SK-N-SH (cell line): ENCODE measurements at regions not wholly inside any gene's neighbourhood (a gene's known extent, or its start where the extent isn't known, plus 50 kb on each side); places are given as distances from the start of the nearest gene placed in this dataset.
A peak's percentile ranks its signal among the peaks of the same experiment; 100 is the strongest.

Experiments used
- CTCF ChIA-PET: fragments of 300-600, 350-600 bp; formaldehyde crosslinking; extraction: SDS; loops from one replicate; lab custom pipeline; 2021; lab: Yijun Ruan, JAX
- POLR2A ChIA-PET: fragments of 350-600 bp; sonication (Branson Sonifier 250); formaldehyde crosslinking; extraction: SDS; loops from one replicate; lab custom pipeline; 2020; ENCODE audit warnings: antibody characterized with exemption, inconsistent platforms; lab: Yijun Ruan, JAX
- DNase-seq: peaks from one replicate; pipeline ENCODE4 v3.0.0; 2012
- H2AFZ ChIP-seq: fragments of 200-600 bp; sonication (generic); 2 replicates; pipeline ENCODE4 v1.8.1; 2016; ENCODE audit warnings: antibody characterized with exemption, mild to moderate bottlenecking, low read depth
- H3F3A ChIP-seq: fragments of 200-600 bp; sonication (generic); replicated peaks from 2 replicates; pipeline ENCODE3; 2016; ENCODE audit warnings: antibody characterized with exemption, mild to moderate bottlenecking; ENCODE audit not compliant: insufficient read depth
- H3K27ac ChIP-seq, 2 experiments: fragments of 200-500 bp in 1 of 2; fragments of 200-600 bp in 1 of 2; sonication (Bioruptor generic) in 1 of 2; sonication (generic), shearing (Covaris generic) in 1 of 2; 2 replicates each; pipeline versions ENCODE4 v1.5.1 to v1.6.1; 2014 to 2016; ENCODE audit warnings: low read depth in 2 of 2, inconsistent platforms in 1 of 2, low read length in 1 of 2, mild to moderate bottlenecking in 1 of 2, mixed read lengths in 1 of 2
- H3K27me3 ChIP-seq: fragments of 200-600 bp; sonication (generic), shearing (Covaris generic); 2 replicates; pipeline ENCODE4 v1.6.1; 2016; ENCODE audit warnings: mixed run types; ENCODE audit not compliant: insufficient read depth
- H3K36me3 ChIP-seq, 2 experiments: fragments of 200-500 bp in 1 of 2; fragments of 200-600 bp in 1 of 2; sonication (Bioruptor generic) in 1 of 2; sonication (generic) in 1 of 2; replicated peaks in 1 of 2; 2 replicates each; pipeline versions ENCODE3 to v1.5.1; 2014 to 2016; ENCODE audit warnings: low read length in 1 of 2, mild to moderate bottlenecking in 1 of 2; ENCODE audit not compliant: insufficient read depth in 2 of 2, control insufficient read depth in 1 of 2
- H3K4me1 ChIP-seq, 2 experiments: fragments of 200-500 bp in 1 of 2; fragments of 200-600 bp in 1 of 2; sonication (Bioruptor generic) in 1 of 2; sonication (generic), shearing (Covaris generic) in 1 of 2; 2 replicates each; pipeline versions ENCODE4 v1.5.1 to v1.6.1; 2014 to 2016; ENCODE audit warnings: low read depth in 1 of 2, low read length in 1 of 2, mixed run types in 1 of 2; ENCODE audit not compliant: insufficient read depth in 2 of 2, control insufficient read depth in 1 of 2
- H3K4me2 ChIP-seq: fragments of 200-600 bp; sonication (generic), shearing (Covaris generic); 2 replicates; pipeline ENCODE4 v1.6.1; 2017; ENCODE audit warnings: mixed run types
- H3K4me3 ChIP-seq, 2 experiments: fragments of 200-500 bp in 1 of 2; fragments of 200-600 bp in 1 of 2; sonication (Bioruptor generic) in 1 of 2; sonication (generic), shearing (Covaris generic) in 1 of 2; 2 replicates each; pipeline versions ENCODE4 v1.5.1 to v1.8.1; 2014 to 2016; ENCODE audit warnings: low read depth in 2 of 2, inconsistent platforms in 1 of 2, low read length in 1 of 2, mild to moderate bottlenecking in 1 of 2, mixed read lengths in 1 of 2, moderate library complexity in 1 of 2
- H3K79me2 ChIP-seq: fragments of 200-600 bp; sonication (generic); 2 replicates; pipeline ENCODE4 v1.8.1; 2017; ENCODE audit warnings: mild to moderate bottlenecking; ENCODE audit not compliant: insufficient read depth
- H3K9ac ChIP-seq: fragments of 200-600 bp; sonication (generic); 2 replicates; pipeline ENCODE4 v1.6.1; 2017; ENCODE audit warnings: mixed run types
- H3K9me2 ChIP-seq: fragments of 200-600 bp; sonication (generic); 2 replicates; pipeline ENCODE4 v1.6.1; 2017; ENCODE audit warnings: mixed run types
- H3K9me3 ChIP-seq: fragments of 200-600 bp; sonication (generic); 2 replicates; pipeline ENCODE4 v1.6.1; 2017; ENCODE audit warnings: mixed run types, mild to moderate bottlenecking, moderate library complexity
- H4K20me1 ChIP-seq: fragments of 200-600 bp; sonication (generic); 2 replicates; pipeline ENCODE4 v1.6.1; 2017; ENCODE audit warnings: mild to moderate bottlenecking, mixed run types; ENCODE audit not compliant: insufficient read depth
- EP300 ChIP-seq, 2 experiments: IDR thresholded peaks; 2 replicates each; pipeline versions ENCODE4 v1.4.0 to v1.6.1; 2012; ENCODE audit warnings: borderline replicate concordance in 1 of 2, low read depth in 1 of 2, low read length in 1 of 2
- EZH2phosphoT487 ChIP-seq: fragments of 200-600 bp; sonication (generic); IDR thresholded peaks from 2 replicates; pipeline ENCODE4 v1.6.1; 2017; ENCODE audit warnings: low read depth, mixed run types, mild to moderate bottlenecking, antibody characterized with exemption, moderate library complexity, borderline replicate concordance
- FOSL2 ChIP-seq: IDR thresholded peaks from 2 replicates; pipeline ENCODE4 v1.4.0; 2012; ENCODE audit warnings: low read depth, mild to moderate bottlenecking, moderate library complexity, borderline replicate concordance
- FOXJ3 ChIP-seq: sonication (generic); formaldehyde crosslinking; IDR thresholded peaks from 2 replicates; pipeline ENCODE4 v1.5.1; 2020; ENCODE audit warnings: mild to moderate bottlenecking, missing genetic modification reagents
- GATA2 ChIP-seq: sonication (generic); formaldehyde crosslinking; IDR thresholded peaks from 2 replicates; pipeline ENCODE4 v1.5.0; 2020; ENCODE audit warnings: mild to moderate bottlenecking, missing genetic modification reagents
- JUND ChIP-seq: IDR thresholded peaks from 2 replicates; pipeline ENCODE4 v1.4.0; 2012
- MEF2A ChIP-seq: IDR thresholded peaks from 2 replicates; pipeline ENCODE4 v1.4.0; 2012; ENCODE audit warnings: low read depth, borderline replicate concordance
- NRF1 ChIP-seq: IDR thresholded peaks from 2 replicates; pipeline ENCODE4 v1.6.1; 2012; ENCODE audit warnings: low read depth, mild to moderate bottlenecking, low read length
- POLR2AphosphoS5 ChIP-seq: IDR thresholded peaks from 2 replicates; pipeline ENCODE4 v1.6.1; 2012; ENCODE audit warnings: low read depth, low read length
- RAD21 ChIP-seq: IDR thresholded peaks from 2 replicates; pipeline ENCODE4 v1.6.1; 2012; ENCODE audit warnings: mild to moderate bottlenecking, low read length
- RCOR1 ChIP-seq: fragments of 150-350 bp; IDR thresholded peaks from 2 replicates; pipeline ENCODE4 v1.6.1; 2017; ENCODE audit warnings: antibody characterized with exemption, low read length
- RFX5 ChIP-seq: IDR thresholded peaks from 2 replicates; pipeline ENCODE4 v1.6.1; 2012; ENCODE audit warnings: mild to moderate bottlenecking, improper control_type of control experiment, low read length
- SMC3 ChIP-seq: IDR thresholded peaks from 2 replicates; pipeline ENCODE4 v1.6.1; 2012; ENCODE audit warnings: low read depth, low read length, improper control_type of control experiment
- TAF1 ChIP-seq: IDR thresholded peaks from 2 replicates; pipeline ENCODE4 v1.6.1; 2012; ENCODE audit warnings: low read depth, mild to moderate bottlenecking, low read length, moderate library complexity, borderline replicate concordance
- TEAD4 ChIP-seq: IDR thresholded peaks from 2 replicates; pipeline ENCODE4 v1.4.0; 2012; ENCODE audit warnings: mild to moderate bottlenecking, borderline replicate concordance; ENCODE audit not compliant: insufficient read depth
- WGBS: methylation state at CpG from one replicate; pipeline ENCODE4 v1.1.6; 2017; ENCODE audit warnings: low lambda C conversion rate; 5-methylcytosine and 5-hydroxymethylcytosine counted together
- TF ChIP-seq, protein P1 (sequence below): fragments of 200-600 bp; sonication (generic); IDR thresholded peaks from 2 replicates; pipeline ENCODE4 v1.6.1; 2017; ENCODE audit warnings: antibody characterized with exemption, mild to moderate bottlenecking, moderate library complexity

GRCh38 chr4:162499478-162499877, 335.7 kb upstream of the FSTL5 start (continued):
- no peak for TF ChIP-seq FOXJ3 (CRISPR knock-in tag)
- TF ChIP-seq GATA2 (CRISPR knock-in tag), result no peak
- TF ChIP-seq TEAD4, result no peak
- TF ChIP-seq FOSL2, result no peak

GRCh38 chr4:162498168-162498567, 334.4 kb upstream of the FSTL5 start:
- no peaks in the 10 kb centered on the region for H3F3A ChIP-seq
- H3K9me2 ChIP-seq, result no peaks in the 10 kb centered on the region
- no peak overlapping the region for H3K9ac ChIP-seq
- no peaks in the 10 kb centered on the region for H3K36me3 ChIP-seq
- no peak for DNase-seq
- H3K4me2 ChIP-seq, result no peak overlapping the region
- TF ChIP-seq NRF1 (no peak), EP300 (IDR thresholded peaks at IDR 0.05; ENCODE audit: borderline replicate concordance in 1 of 2, low read depth in 1 of 2, low read length in 1 of 2) (no peak), RFX5 (no peak), POLR2AphosphoS5 (no peak), EZH2phosphoT487 (no peak)
- H3K27ac ChIP-seq, result no peak overlapping the region
- no peaks in the 10 kb centered on the region; a peak in 1 of 4 replicates for H3K4me1 ChIP-seq
- no peak overlapping the region for H3K4me3 ChIP-seq
- no peaks in the 10 kb centered on the region for H4K20me1 ChIP-seq
- no peak overlapping the region for H2AFZ ChIP-seq
- no peaks in the 10 kb centered on the region for H3K79me2 ChIP-seq
- POLR2A ChIA-PET, result no interaction called here
- CTCF ChIA-PET, result interaction anchor here (0.5 to 5.7 kb wide), 35 partner anchors 10 to 1059 kb away, joined by 3 to 76 read pairs (median 5); partner anchors contain the start of gene NPY1R
- H3K27me3 ChIP-seq, result no peaks in the 10 kb centered on the region; the same call in 1 of the 2 replicates
- 43% methylated on average over 2 of the region's 2 CpGs for WGBS
- no peaks in the 10 kb centered on the region for H3K9me3 ChIP-seq

- POLR2A ChIA-PET, result no interaction called here
Observed at GRCh38 chr4:162497564-162498167, 333.9 kb upstream of the FSTL5 start.

More at GRCh38 chr4:162497564-162498167, 333.9 kb upstream of the FSTL5 start:
- H3K9me3 ChIP-seq, result no peaks in the 10 kb centered on the region
- TF ChIP-seq, protein P1, sequence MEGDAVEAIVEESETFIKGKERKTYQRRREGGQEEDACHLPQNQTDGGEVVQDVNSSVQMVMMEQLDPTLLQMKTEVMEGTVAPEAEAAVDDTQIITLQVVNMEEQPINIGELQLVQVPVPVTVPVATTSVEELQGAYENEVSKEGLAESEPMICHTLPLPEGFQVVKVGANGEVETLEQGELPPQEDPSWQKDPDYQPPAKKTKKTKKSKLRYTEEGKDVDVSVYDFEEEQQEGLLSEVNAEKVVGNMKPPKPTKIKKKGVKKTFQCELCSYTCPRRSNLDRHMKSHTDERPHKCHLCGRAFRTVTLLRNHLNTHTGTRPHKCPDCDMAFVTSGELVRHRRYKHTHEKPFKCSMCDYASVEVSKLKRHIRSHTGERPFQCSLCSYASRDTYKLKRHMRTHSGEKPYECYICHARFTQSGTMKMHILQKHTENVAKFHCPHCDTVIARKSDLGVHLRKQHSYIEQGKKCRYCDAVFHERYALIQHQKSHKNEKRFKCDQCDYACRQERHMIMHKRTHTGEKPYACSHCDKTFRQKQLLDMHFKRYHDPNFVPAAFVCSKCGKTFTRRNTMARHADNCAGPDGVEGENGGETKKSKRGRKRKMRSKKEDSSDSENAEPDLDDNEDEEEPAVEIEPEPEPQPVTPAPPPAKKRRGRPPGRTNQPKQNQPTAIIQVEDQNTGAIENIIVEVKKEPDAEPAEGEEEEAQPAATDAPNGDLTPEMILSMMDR, result peak; percentile 84
- TF ChIP-seq FOXJ3 (CRISPR knock-in tag) (no peak), FOSL2 (no peak), NRF1 (no peak), RAD21 (peak; percentile 95), MEF2A (no peak), RCOR1 (no peak), SMC3 (peak; percentile 82), EZH2phosphoT487 (no peak), TAF1 (no peak), JUND (no peak)
- H3K27me3 ChIP-seq, result no peaks in the 10 kb centered on the region; the same call in 1 of the 2 replicates
- CTCF ChIA-PET, result interaction anchor here (0.5 to 5.7 kb wide), 39 partner anchors 9 to 1059 kb away, joined by 3 to 76 read pairs (median 4); partner anchors contain the start of gene NPY1R
- H3K4me1 ChIP-seq, result no peaks in the 10 kb centered on the region; a peak in 1 of 4 replicates
- 4% methylated on average over 5 of the region's 5 CpGs for WGBS
- H3K79me2 ChIP-seq, result no peaks in the 10 kb centered on the region
- H3K9me2 ChIP-seq, result no peaks in the 10 kb centered on the region
- DNase-seq, result peak; percentile 34
- no peak overlapping the region for H3K4me2 ChIP-seq
- no peak overlapping the region for H3K9ac ChIP-seq
- no peaks in the 10 kb centered on the region for H3K36me3 ChIP-seq
- H2AFZ ChIP-seq, result no peak overlapping the region; the same call in 1 of the 2 replicates
- H3K27ac ChIP-seq, result no peak overlapping the region
- H3F3A ChIP-seq, result no peaks in the 10 kb centered on the region
- H4K20me1 ChIP-seq, result no peaks in the 10 kb centered on the region
- no peak overlapping the region for H3K4me3 ChIP-seq
